ENCODE measurements at regions not wholly inside any gene's neighbourhood (a gene's known extent, or its start where the extent isn't known, plus 50 kb on each side); places are given as distances from the start of the nearest gene placed in this dataset.
"Not testable (repeated sequence)": the region's sequence is repeated elsewhere in the genome, so short reads cannot be mapped to it uniquely, and the experiment has no call there.

- H3K27me3 ChIP-seq (ENCODE audit: low read depth) = peaks cover 71% of the 10 kb centered on the region
- no peaks in the 10 kb centered on the region for H3K4me1 ChIP-seq
- peaks cover 9% of the 10 kb centered on the region for H3K9me3 ChIP-seq (replicated peaks)
- no peak for DNase-seq
- no peaks in the 10 kb centered on the region for H3K36me3 ChIP-seq
- no peak for TF ChIP-seq CTCF (IDR thresholded peaks at IDR 0.05; ENCODE audit: borderline replicate concordance)
- intact Hi-C loops (cut with micrococcal nuclease) = no loop called here
- no peak overlapping the region for H3K27ac ChIP-seq (replicated peaks)
- H3K4me3 ChIP-seq = no peak overlapping the region
Measured at GRCh38 chr16:86277221-86277620, 233.1 kb upstream of the FOXF1 start.

GRCh38 chr16:86277859-86278258 lies 232.5 kb upstream of the FOXF1 start:
- H3K4me3 ChIP-seq; H3K36me3 ChIP-seq; DNase-seq; H3K27ac ChIP-seq (replicated peaks); H3K9me3 ChIP-seq (replicated peaks); intact Hi-C loops (cut with micrococcal nuclease); H3K4me1 ChIP-seq: not testable (repeated sequence)
- H3K27me3 ChIP-seq (ENCODE audit: low read depth) = peaks cover 74% of the 10 kb centered on the region

GRCh38 chr16:86281421-86281820 lies 228.9 kb upstream of the FOXF1 start:
- H3K9me3 ChIP-seq (replicated peaks) = no peaks in the 10 kb centered on the region
- no peak for DNase-seq
- no peaks in the 10 kb centered on the region for H3K36me3 ChIP-seq
- peaks cover 74% of the 10 kb centered on the region for H3K27me3 ChIP-seq (ENCODE audit: low read depth)
- H3K4me1 ChIP-seq = no peaks in the 10 kb centered on the region
- TF ChIP-seq CTCF (IDR thresholded peaks at IDR 0.05; ENCODE audit: borderline replicate concordance) = no peak
- H3K4me3 ChIP-seq = no peak overlapping the region
- no peak overlapping the region for H3K27ac ChIP-seq (replicated peaks)
- intact Hi-C loops (cut with micrococcal nuclease) = no loop called here

- peaks cover 76% of the 10 kb centered on the region for H3K27me3 ChIP-seq (ENCODE audit: low read depth)
- DNase-seq = no peak
- no peak overlapping the region for H3K27ac ChIP-seq (replicated peaks)
- H3K36me3 ChIP-seq = no peaks in the 10 kb centered on the region
- TF ChIP-seq CTCF (IDR thresholded peaks at IDR 0.05; ENCODE audit: borderline replicate concordance) = no peak
- intact Hi-C loops (cut with micrococcal nuclease) = no loop called here
- no peak overlapping the region for H3K4me3 ChIP-seq
- no peaks in the 10 kb centered on the region for H3K4me1 ChIP-seq
- no peaks in the 10 kb centered on the region for H3K9me3 ChIP-seq (replicated peaks)
Measured at GRCh38 chr16:86283944-86284343, 226.4 kb upstream of the FOXF1 start.

- no peak for DNase-seq
- Histone ChIP-seq H3K27ac (replicated peaks) (no peak overlapping the region), H3K36me3 (no peaks in the 10 kb centered on the region), H3K9me3 (replicated peaks) (no peaks in the 10 kb centered on the region), H3K27me3 (ENCODE audit: low read depth) (peaks cover 89% of the 10 kb centered on the region), H3K4me3 (no peak overlapping the region), H3K4me1 (no peaks in the 10 kb centered on the region)
- TF ChIP-seq CTCF (IDR thresholded peaks at IDR 0.05; ENCODE audit: borderline replicate concordance) = no peak
- intact Hi-C loops (cut with micrococcal nuclease) = no loop called here
Measured at GRCh38 chr16:86285421-86285820, 224.9 kb upstream of the FOXF1 start.

- H3K4me3 ChIP-seq = no peak overlapping the region
- no peak for TF ChIP-seq CTCF (IDR thresholded peaks at IDR 0.05; ENCODE audit: borderline replicate concordance)
- peaks cover 98% of the 10 kb centered on the region for H3K27me3 ChIP-seq (ENCODE audit: low read depth)
- no peaks in the 10 kb centered on the region for H3K9me3 ChIP-seq (replicated peaks)
- intact Hi-C loops (cut with micrococcal nuclease) = no loop called here
- H3K36me3 ChIP-seq = no peaks in the 10 kb centered on the region
- no peak for DNase-seq
- H3K4me1 ChIP-seq = no peaks in the 10 kb centered on the region
- H3K27ac ChIP-seq (replicated peaks) = no peak overlapping the region
Measured at GRCh38 chr16:86285938-86286921, 224.1 kb upstream of the FOXF1 start.
